GM21717 (cell line): ENCODE measurements at regions not wholly inside any gene's neighbourhood (a gene's known extent, or its start where the extent isn't known, plus 50 kb on each side); places are given as distances from the start of the nearest gene placed in this dataset.

Experiments used
- ATAC-seq: cut with Tn5 transposase; IDR thresholded peaks from one replicate; pipeline ENCODE4 v1.9.1; 2021; ENCODE audit warnings: mild to moderate bottlenecking, moderate library complexity; ENCODE audit not compliant: unreplicated experiment

DNA sequence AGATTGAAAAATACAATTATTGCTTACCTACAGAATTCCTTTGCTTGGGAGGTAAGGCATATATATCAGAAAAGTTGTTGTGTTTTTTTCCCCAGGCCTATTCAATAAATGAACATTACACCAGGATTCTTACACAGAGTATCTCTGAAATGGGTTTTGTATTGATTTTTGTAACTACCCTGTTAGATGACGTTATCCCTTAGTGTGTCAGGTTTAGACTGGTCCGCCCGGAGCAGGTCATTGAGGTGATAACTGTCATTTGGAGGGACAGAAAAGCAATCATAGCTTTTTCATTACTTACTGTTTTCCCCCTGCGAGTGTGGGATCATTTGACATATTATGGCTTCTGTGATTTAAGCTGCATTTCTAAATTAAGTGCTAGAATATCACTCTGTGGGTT is 715.2 kb upstream of the ADAMTS16 start:
- ATAC-seq: no peak

- ATAC-seq: no peak
Measured at GRCh38 chr5:4440536-4440935, 699.6 kb upstream of the ADAMTS16 start.

DNA sequence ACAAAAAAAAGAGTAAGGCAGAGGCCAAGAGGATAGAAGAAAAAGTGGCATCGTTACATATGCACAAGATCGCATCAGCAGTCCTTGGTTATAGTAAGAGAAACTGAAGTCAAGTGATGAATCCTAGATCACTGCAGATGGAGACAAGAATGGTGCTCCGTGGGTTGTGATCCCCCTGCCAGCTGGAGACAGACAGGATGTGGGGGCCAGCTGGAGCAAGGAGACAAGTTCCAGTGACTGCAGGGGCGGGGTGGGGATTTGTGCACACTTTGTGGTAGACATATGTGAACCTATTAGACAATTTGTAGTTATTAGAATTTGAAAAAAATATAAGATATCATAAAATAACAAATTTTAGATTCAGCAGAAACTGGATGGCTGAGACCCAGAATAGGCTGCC is 697.9 kb upstream of the ADAMTS16 start:
- ATAC-seq: no peak

- ATAC-seq: no peak
Measured at GRCh38 chr5:4447657-4448056, 692.5 kb upstream of the ADAMTS16 start.

- ATAC-seq: no peak
Measured at GRCh38 chr5:4453655-4454054, 686.5 kb upstream of the ADAMTS16 start.

- no peak for ATAC-seq
Measured at GRCh38 chr5:4479426-4479825, 660.7 kb upstream of the ADAMTS16 start.

GRCh38 chr5:4480528-4481349 is 659.4 kb upstream of the ADAMTS16 start:
- no peak for ATAC-seq

- ATAC-seq: no peak
Measured at GRCh38 chr5:4487581-4487980, 652.5 kb upstream of the ADAMTS16 start.

- ATAC-seq: no peak
Measured at GRCh38 chr5:4511996-4512656, 628.0 kb upstream of the ADAMTS16 start.

DNA sequence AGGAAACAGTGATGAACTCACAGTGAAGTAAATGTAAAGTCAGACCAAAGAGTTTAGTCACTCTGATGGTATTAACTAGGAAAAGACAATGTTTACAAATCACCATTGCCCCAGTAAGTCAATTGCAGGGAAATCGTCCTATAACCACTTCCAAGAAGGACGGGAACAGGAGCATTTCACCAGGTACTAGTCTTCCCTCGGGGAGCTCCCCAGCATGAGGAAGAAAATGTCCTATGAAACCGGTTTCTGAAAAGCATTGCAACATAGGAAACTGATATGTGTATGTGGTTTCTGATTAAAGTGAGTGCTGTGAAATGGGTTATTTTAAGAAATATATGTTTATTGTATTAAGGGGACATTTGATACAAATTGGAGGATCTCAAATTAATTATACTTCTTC is 626.7 kb upstream of the ADAMTS16 start:
- no peak for ATAC-seq

DNA sequence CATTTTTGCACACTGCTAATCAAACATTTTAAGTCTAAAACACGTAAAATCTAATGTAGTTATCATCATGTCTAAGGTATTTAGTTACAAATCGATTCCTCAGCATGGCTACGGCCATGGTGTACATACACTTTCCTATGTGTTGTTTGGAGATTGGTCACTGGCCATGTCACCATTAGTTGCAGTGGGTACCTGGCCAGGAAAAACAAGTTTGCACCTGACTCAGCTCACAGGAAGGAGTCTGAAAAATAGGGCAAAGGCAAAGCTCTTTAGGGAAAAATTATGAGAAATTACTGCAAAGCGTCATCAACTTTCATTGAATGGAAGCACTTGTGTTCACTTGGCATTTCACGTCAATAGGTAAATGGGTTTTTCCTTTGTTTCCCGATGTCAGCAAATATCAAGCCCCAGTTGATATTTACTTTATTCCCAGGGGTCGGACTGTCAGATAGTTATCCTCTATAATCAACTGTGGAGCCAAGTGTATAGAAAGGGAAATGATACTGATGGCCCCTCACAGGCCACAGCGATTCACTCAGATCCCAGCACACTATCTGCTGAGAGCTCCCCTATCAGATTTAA is 626.0 kb upstream of the ADAMTS16 start:
- ATAC-seq: no peak

DNA sequence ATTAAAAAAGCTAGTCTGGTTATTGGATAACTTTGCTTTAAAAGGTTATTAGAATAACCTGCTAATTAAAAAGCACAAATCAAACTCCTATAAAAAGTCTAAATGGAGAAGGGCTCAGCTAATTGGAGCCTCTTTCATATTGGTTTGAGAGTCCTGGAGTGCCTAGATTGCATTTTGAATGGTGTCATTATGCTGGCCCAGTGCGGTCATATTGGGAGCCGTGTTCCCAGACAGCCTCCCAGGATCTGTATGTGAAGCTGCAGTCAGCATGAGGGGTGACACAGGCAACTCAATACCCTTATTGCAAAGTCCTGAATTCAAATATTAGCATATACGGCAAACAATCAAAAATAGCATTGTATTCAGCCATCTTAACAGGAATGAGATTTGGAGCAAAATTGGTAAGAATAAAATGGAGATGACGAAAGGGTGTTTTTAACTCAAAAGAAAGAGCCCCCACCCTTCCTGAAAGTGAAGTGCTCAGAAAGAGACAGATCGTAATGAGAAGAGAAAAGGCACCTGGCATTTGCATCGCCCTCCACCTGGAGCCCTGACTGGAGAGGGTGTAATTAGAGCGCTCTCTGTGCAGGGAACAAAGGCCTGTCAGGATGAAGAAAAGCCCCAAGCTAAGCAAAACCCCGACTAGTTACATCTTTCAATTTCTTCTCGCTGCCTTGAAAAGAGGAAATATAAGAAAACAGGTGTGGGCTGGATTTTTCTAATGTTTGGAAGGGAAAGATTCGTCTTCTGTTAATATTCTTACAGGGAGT is 621.0 kb upstream of the ADAMTS16 start:
- no peak for ATAC-seq

DNA sequence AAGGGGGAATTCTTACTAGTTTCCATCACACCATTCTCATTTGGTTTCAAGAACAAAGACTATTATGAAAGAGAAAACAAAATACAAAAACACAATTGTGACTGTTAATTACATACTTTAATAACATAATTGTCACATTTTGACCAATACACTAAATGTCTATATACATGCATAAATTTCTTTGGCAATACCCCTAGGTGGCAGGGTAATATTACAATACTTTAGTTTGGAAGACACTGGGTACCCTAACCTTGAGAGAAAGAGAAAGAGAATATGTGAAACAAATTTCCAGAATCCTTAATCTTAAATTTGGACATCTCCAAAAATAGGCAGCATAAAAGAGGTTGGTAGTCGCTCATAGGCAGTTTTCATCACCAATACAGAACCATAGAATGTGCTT is 619.6 kb upstream of the ADAMTS16 start:
- ATAC-seq: no peak

- ATAC-seq: no peak
Measured at GRCh38 chr5:4523038-4523437, 617.1 kb upstream of the ADAMTS16 start.

GRCh38 chr5:4531756-4532704 is 608.1 kb upstream of the ADAMTS16 start:
- no peak for ATAC-seq

DNA sequence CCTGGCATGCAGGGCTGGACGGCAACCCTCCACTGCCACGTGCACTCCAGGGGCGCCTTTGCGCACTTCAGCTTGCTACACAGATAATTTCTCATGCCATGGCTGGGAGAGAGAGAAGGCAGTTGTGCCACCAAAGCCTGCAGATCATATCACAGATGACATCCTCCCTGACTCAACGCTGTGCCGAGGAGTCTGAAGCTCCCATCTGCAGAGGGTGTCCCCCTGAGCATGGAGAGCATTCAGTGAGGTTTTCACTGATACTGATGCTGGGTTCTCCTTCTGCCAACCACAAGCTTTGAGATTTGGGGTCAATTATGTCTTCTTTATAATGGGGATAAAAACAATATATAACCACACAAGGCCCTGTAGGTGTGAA is 607.4 kb upstream of the ADAMTS16 start:
- no peak for ATAC-seq

- ATAC-seq: no peak
Measured at GRCh38 chr5:4533457-4534105, 606.5 kb upstream of the ADAMTS16 start.

- ATAC-seq: no peak
Measured at GRCh38 chr5:4537489-4537888, 602.6 kb upstream of the ADAMTS16 start.

GRCh38 chr5:4540375-4541173 is 599.6 kb upstream of the ADAMTS16 start:
- no peak for ATAC-seq
